Suppressor macrophage (primary cell): ENCODE measurements at regions not wholly inside any gene's neighbourhood (a gene's known extent, or its start where the extent isn't known, plus 50 kb on each side); places are given as distances from the start of the nearest gene placed in this dataset.
"Not testable (repeated sequence)": the region's sequence is repeated elsewhere in the genome, so short reads cannot be mapped to it uniquely, and the experiment has no call there.

Experiments
- DNase-seq, 4 experiments: peaks; one replicate each; pipeline ENCODE4 v3.0.0-alpha.2; 2020 to 2022

DNA sequence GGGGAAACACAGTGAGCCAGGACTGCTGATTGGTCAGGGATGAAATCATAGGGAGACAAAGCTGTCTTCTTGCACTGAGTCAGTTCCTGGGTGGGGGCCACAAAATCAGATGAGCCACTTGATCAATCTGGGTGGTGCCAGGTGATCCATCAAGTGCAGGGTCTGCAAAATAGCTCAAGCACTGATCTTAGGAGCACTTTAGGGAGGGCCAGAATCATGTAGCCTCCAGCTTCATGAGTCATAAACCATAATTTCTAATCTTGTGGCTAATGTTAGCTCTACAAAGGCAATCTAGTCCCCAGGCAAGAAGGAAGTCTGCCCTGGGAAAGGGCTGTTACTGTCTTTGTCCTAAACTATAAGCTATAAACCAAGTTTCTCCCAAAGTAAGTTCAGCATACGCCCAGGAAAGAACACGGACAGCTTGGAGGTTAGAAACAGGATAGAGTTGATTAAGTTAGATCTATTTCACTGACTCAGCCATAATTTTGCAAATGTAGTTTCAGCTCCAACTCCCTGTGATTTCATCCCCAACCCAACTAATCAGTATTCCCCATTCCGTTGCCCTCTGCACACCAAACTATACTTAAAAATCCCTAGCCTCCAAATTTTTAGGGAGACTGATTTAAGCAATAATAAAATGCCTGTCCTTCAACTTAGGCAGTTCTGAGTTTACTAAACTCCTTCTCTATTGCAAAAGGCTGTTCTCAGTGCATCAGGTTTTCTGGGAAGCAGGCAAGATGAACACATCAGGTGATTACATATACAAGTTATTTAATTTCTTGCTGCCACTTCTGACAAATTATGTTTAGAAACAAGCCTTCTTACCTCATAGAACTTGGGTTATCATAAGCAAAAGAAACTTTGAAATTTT, 226.9 kb upstream of the SPOPL start:
- no peak for DNase-seq

DNA sequence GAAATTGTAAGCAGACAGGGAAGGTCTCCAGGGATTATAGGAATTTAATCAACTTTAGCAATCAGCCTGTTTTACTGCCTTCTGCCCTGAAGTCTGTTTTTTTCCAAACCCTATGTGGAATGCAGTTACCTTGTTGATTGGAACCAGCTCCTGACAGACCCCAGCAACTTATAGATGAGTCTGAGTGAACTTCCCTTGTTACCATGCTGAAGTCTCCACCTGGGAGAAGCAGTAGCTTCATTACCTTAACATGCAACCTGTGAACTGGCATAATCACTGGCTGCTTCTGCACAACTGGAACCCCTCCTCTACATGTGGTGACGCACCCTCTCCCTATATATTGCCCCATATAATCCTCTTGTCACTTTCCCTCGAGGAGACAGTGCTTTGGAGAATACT, 226.3 kb upstream of the SPOPL start:
- DNase-seq: no peak

DNA sequence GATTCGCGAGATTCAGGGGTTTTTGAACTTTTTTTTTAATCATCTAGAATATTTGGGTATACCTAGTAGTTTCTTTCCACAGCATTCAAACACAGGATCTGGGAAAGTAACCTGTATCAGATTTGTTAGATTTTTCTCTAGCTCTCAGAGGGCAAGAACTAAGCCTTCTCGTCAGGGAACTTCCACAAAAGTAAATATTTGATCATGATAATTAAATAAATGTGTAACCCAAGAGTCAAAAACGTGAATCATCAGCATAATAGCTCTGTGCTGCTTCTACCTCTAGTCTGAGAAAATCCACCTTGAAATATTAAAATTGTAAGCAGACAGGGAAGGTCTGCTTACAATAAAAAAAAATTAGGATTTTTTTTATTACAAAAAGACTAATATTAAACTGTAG, 225.7 kb upstream of the SPOPL start:
- no peak for DNase-seq

DNA sequence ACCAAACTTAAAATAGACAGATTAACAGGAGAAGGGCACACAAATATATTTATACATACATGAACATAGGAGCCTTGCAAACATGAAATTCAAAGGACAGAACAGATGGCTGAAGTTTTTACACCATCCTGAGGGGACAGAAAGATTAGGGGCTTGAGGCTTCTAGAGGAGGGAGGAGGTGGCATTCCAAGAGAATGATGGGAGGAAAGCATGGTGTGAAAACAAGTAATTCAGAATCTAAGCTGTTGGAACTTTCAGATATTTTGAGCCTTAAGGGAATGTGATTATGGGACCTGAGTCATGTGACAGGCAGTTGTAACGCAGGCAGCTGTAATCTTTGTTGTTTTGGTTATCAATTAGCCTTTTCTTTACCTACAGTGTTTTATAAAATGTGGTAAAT, 225.2 kb upstream of the SPOPL start:
- no peak for DNase-seq

DNA sequence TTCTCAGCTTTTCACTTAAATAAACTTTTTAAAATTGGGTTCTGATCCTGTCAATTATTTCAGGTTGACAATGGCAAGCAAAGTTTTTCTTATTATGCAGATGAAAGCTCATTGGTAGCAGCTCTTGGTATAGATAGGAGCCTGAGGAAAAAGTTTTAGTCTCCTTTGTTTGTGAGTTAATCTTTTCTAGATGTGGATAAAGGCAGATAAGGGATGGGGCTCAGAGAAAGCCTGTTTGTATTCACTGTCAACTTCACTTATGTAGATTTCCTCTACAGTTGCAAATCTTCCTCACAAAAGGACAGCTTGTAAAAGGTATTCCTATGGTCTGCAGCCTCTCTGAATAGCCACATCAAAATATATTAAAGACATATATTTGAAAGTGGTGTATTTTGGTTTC, 224.5 kb upstream of the SPOPL start:
- no peak for DNase-seq

DNA sequence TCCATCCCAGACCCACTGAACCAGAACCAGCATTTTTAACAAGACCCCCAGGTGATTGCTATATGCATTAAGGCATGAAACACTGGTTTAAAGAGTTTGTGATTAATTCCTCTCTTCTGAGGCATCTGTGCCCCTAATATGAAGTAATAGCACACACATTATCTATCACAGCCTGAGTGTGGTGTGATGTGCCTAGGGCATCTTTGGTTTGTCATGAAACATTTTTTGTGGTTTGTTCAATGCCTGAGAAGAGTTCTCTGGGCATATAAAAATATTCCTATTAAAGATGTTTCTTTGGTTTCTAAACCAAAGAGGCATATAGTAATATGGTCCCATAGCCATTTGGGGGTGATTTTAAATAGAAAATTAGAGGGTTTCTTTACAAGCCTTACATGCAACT, 221.7 kb upstream of the SPOPL start:
- DNase-seq: no peak

DNA sequence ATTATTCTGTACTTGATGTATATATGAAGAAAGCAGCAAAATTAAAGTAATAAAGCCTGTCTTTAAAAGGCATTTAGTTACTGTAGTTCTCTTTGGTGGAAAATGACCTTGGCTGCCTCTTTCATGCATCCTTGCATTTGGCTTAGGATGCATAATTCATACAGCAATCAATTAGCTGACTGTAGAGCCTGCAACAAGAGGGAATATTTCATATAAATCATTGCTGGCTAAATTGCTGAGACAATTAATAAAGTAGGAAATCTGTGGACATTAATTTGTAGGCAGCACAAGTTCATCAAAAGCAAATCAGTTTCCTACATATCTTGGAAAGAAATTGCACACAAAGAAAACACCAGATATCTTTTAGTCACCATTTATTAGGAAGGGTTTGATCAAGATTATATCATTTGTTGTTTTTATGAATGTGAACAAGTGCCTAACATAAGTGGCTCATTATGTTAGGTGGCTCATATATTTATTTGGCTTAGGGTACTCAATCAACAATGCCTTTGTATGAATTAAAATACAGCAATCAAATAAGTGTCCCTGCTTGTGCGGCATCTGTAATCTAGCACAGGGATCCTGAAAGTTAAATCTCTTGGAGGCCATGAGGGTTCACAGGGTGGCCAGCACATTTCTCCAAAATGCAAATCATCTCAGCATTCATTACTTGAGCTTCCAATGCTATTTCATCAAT, 220.4 kb upstream of the SPOPL start:
- no peak for DNase-seq

DNA sequence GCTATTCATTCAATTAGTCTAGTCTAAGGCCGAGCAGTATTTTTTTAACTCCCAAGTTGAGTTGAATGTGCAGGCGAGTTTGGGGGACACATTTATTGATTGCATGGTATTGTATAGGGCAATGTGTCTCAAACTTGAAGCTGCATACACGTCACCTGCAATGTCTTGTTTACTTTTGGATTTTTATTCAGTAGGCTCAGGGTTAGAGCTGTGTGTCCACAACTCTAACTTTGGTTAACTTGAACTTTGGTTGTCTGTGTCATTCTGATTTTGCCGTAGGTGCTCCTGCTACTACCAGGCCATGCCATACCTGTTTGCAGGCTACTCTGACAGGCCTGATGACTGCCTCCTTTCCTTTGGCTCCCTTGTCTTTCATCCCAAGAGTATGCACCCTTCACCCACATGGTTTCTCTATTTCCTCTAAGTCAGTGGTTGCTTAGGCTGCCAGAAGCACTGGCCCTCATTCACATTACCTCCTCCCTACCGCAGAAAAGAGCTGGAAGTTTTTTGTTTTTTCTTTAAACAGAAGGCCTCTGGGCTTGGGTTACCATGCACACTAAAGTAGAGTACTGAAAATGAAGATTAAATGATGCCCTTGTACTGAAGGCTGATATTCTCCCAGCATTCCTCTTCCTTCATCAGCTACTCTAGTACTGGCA, 219.4 kb upstream of the SPOPL start:
- DNase-seq: no peak

DNA sequence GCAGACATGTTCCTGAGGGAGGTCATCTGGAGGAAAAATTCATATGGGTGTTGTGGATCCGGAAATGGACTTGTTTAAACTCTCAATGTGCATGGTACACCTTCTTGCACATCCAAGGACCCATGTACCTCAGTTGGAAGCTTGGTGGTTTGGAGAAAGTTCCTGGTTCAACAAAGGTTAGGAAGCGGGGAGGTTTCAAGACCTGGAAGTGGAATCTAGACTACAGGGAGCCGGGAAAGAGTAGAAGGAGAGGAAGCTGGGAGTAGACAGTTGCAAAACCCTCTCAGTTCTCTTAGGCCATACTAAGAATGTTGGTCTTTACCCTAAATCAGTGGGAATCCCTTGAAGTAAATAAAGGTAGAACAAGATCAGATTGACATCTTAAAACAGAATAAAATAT, 209.8 kb upstream of the SPOPL start:
- no peak for DNase-seq

DNA sequence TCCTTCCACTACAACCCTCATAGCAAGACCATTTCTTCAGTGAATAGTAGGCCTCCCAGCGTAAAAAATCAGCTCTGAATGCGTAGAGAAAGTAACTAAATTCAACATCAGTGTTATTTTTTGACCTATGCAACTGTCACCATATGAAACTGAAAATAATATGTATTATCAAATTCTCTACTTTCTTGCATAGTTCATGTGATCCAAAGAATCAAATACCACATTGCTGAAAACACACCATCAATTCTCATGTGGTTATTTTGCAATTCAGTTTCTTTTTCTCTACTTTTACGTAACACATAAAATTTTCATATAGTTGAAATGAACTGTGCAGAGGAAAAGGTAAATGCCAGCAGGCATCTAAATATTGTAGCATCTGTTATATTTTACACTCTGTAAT, 208.5 kb upstream of the SPOPL start:
- no peak for DNase-seq

DNA sequence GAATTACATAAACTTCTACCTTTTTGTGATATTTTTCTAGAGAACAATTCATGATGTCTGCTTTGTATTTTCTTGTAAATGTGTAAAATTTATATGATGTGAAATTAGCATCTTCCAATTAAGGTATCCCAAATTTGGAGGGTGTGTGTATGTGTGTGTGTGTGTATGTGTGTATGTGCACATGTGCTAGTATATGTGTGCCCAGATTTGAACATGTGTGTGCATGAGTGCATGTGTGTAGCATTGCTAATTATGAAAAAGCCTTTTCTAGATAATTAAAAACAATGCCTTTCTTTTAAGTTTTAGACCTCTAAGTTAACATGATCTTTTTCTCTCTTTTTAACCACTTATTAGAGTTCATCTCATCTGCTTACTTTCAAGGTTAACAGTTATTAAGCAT, 208.0 kb upstream of the SPOPL start:
- DNase-seq: no peak

DNA sequence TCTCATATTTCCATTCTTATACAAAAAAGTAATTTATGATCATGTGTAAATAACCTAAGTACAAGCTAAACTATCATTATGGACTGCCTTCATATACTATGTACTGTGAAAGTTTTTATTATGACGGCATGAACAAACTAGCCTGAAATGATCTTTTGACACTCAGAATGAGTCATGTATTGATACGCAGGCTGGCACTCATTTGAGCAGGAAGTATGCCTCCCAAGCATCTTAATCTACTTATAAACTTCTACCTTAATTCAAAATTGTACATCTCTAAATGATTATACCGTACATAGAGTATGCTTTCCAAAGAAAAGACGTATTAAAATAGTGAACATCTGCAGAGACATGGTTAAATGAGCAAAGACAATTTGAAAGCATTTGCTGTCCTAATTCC, 207.1 kb upstream of the SPOPL start:
- no peak for DNase-seq

DNA sequence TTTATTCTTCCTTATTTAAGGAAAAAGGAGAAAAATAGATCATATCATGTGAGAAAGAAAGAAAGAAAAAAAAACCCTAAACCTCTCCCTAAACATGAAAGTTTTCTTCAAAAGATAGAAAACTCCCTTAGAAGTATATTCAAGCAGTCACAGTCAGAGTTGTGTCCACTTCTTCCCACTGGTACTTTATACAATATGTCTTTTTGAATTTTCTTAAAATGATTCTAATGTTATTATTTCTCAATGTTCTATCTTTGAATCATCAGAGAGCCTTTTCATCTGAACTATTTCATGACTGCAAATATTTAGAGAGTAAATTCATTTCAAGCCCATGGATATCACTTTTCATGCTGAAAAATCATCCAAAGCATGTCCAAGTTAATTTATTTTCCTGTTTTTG, 205.2 kb upstream of the SPOPL start:
- DNase-seq: no peak

DNA sequence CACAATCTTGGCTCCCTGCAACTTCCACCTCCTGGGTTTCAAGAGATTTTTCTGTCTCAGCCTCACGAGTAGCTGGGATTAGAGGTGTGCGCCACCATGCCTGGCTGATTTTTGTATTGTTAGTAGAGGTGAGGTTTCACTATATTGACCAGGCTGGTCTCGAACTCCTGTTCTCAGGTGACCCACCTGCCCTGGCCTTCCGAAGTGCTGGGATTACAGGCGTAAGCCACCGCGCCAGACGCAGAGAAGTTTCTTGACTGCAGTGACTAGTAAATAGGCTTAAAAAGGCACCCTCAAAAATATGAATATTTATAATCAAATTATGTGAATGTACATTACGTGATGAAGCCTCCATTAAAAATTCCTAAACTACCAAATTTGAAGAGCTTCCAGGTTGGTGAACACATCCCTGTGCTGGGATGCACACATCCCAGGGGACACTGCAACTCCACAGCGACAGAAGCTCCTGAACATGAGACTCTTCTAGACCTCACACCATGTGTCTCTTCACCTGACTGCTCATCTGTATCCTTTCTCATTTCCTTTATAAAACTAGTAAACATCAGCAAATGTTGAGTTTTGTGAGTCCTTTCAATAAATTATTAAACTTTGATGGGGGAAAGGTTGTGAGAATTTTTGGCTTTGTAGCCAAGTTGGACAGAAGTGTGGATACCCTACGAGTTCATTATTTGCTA, 203.3 kb upstream of the SPOPL start:
- DNase-seq: no peak

DNA sequence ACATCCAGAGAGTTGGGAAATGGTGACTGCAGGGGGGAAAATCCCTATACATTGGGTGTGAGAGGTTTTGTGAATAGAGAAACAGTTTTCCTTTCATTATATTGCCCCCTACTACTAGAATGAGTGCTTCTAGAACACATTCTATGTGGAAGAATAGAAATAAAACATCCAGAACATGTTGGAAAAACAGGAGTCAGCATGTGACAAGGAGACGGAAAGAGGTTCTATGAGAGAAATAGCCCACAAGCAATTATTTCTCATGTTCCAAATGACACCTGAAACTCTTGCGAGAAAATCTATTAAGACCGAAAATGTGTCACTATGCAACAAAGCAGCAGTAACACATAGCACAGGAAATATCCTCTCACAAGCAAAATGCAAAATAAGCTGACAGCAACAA, 202.7 kb upstream of the SPOPL start:
- DNase-seq: no peak

DNA sequence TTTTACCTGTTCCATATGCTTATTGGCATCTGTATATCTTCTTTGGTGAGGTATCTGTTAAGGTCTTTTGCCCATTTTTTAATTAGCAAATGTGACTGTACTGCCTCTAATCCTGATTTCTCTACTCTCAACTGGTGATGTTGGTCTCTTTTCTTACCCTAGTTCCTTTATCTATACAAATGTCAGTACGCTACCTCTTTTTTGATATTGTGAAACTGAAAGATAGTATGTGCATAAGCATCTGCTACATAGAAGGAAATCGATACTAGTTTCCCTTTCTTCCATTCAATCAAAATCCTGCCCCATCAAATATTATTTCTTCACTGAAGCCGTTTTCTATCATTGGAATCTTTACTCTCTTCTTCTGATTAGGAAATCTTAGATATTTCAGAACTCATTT, 194.9 kb upstream of the SPOPL start:
- DNase-seq: no peak

DNA sequence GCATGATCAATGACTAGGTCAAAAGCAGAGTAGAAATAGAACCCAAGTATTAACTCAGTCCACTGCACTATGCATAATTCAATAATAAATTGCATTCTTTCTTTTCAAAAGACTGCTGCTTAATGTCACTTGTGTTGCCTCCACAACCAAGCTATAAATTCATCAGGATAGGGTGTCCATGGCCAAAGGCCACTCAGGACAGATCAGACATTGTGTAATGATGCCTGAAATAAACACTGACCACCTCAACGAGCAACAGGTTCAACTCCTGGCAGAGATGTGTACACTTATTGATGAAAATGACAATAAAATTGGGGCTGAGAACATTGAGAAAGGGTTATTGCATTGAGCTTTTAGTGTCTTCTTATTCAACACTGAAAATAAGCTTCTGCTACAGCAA, 194.5 kb upstream of the SPOPL start:
- DNase-seq: no peak

DNA sequence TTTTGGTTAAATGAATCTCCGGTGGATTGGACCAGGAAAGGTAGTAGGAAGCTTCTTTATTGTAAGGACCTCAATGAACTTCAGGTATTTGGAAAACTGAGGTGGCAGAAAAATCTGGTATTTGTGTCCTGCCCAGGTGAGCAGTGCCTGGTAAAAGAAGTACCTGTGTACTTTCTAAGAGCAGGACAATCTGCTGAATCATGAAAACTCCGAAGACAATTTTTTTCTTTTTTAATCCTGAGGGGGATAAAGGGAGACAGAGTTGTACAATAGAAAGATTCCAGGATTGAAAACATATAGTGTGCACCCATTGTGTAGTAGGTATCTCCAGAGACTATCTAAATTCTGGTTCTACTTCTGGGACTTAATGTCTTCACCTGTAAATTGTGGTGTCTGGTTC, 191.8 kb upstream of the SPOPL start:
- no peak for DNase-seq

DNA sequence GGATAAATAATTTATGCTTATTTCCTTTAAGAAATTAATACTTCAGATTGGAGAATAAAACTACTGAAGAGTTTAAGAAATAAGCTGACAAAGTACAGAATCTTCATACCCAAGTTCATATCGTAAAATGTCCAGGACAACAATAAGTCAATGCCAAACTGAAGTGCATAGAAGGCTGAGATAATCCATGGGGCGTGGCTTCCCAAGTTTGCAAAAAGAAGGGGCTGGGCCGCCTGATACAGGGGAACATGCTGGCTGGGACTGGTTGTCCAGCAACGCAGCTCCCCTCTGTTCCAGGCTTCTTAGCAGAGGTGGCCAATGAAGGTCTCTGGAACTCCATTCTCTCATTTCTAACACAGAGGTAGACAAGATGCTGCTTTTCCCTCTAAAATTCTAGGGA, 189.5 kb upstream of the SPOPL start:
- no peak for DNase-seq

DNA sequence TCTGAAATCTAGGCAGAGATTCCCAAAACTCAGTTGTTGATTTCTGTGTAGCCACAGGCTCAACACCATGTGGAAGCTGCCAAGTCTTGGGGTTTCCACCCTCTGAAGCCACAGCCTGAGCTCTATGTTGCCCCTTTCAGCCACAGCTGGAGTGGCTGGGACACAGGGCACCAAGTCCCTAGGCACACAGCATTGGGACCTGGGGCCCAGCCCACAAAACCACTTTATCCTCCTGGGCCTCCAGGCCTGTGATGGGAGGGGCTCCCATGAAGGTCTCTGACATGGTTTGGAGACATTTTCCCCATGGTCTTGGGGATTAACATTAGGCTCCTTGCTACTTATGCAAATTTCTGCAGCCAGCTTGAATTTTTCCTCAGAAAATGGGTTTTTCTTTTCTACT, 186.0 kb upstream of the SPOPL start:
- DNase-seq: not testable (repeated sequence)

DNA sequence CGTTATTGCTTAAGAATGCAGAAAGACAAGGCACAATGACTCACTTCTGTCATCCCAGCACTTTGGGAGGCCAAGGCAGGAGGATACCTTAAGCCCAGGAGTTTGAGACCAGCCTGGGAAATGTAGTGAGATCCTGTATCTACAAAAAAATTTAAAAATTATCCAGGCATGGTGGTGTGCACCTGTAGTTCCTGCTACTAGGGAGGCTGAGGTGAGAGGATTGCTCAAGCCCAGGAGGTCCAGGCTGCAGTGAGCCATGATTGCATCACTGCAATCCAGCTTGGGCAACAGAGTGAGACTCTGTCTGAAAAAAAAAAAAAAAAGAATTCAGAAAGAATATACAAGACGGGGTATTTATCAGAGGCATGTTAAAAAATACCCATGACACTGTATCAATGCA, 182.0 kb upstream of the SPOPL start:
- no peak for DNase-seq

DNA sequence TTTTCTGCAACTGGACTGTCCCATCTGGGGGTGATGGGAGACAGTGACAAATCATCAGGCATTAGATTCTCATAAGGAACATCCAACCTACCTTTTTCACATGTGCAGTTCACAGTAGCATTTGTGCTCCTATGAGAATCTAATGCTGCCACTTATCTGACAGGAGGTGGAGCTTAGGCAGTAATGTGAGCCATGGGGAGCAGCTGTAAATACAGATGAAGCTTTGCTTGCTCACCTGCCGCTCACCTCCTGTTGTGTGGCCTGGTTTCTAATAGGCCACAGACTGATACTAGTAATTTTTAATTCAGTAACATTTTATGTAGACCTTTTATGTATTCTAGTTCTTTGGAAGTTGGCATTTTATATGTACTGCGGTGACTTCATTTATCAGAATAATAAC, 180.1 kb upstream of the SPOPL start:
- no peak for DNase-seq

DNA sequence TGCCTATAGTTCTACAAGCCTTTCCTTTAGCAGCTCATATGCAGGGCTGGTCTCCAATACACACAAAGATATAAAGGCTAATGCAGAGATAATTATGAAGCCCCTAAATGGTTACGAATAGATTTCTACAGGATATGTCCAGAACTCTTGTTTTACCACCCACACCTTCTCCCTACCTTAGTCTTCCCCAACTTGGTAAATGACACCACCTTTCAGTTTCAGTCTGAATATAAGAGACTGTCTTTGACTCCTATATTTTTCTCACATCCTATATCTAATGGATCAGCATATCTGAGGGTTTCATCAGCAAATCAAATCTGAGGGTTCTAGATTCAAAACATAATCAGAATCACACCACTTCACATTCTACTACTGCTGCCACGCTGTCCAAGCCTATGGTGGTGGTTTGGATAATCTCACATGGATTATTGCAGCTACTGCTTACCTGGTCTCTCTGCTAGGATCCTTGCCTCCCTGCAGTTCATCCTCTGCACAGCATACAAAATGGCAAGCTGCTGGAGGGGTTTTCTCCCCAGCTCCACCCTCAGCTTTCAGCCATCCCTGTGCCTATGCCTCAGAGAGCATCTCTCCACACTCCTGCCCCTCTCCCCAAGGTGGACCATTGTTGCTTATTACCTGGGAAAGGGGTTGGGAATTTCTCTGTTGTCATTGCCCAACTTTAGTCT, 178.0 kb upstream of the SPOPL start:
- DNase-seq: no peak
